Astrocyte of the cerebellum (primary cell): ENCODE measurements at regions not wholly inside any gene's neighbourhood (a gene's known extent, or its start where the extent isn't known, plus 50 kb on each side); places are given as distances from the start of the nearest gene placed in this dataset.

Source experiments
- DNase-seq: peaks from one replicate; pipeline ENCODE4 v3.0.0-alpha.2; 2011; ENCODE audit warnings: low read depth
- H3K4me3 ChIP-seq: 2 replicates; pipeline ENCODE4 v1.5.1; 2011; ENCODE audit warnings: mild to moderate bottlenecking, low read depth, low read length, moderate library complexity
- in situ Hi-C: cut with HindIII; loops from 2 replicates; pipeline ENCODE4 v1.10.0; 2017; ENCODE audit warnings: low sequenced_read_pairs
- TF ChIP-seq, protein P1 (sequence below): IDR thresholded peaks from 2 replicates; pipeline ENCODE4 v1.5.1; 2012; ENCODE audit warnings: low read length, low read depth, moderate library complexity, mild to moderate bottlenecking; ENCODE audit errors: missing control alignments

GRCh38 chr2:217192366-217192765 is 332.5 kb upstream of the TNP1 start:
- H3K4me3 ChIP-seq, result no peak overlapping the region
- no peak for DNase-seq
- in situ Hi-C loops, result no loop called here
- TF ChIP-seq, protein P1, sequence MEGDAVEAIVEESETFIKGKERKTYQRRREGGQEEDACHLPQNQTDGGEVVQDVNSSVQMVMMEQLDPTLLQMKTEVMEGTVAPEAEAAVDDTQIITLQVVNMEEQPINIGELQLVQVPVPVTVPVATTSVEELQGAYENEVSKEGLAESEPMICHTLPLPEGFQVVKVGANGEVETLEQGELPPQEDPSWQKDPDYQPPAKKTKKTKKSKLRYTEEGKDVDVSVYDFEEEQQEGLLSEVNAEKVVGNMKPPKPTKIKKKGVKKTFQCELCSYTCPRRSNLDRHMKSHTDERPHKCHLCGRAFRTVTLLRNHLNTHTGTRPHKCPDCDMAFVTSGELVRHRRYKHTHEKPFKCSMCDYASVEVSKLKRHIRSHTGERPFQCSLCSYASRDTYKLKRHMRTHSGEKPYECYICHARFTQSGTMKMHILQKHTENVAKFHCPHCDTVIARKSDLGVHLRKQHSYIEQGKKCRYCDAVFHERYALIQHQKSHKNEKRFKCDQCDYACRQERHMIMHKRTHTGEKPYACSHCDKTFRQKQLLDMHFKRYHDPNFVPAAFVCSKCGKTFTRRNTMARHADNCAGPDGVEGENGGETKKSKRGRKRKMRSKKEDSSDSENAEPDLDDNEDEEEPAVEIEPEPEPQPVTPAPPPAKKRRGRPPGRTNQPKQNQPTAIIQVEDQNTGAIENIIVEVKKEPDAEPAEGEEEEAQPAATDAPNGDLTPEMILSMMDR, result no peak

- TF ChIP-seq, protein P1, result no peak
- H3K4me3 ChIP-seq, result no peak overlapping the region
- DNase-seq, result no peak
- in situ Hi-C loops, result no loop called here
These were observed 329.9 kb upstream of the TNP1 start for GRCh38 chr2:217189747-217190146.

- in situ Hi-C loops, result no loop called here
- H3K4me3 ChIP-seq, result no peak overlapping the region
- TF ChIP-seq, protein P1, result no peak
- DNase-seq, result no peak
These were observed 329.3 kb upstream of the TNP1 start for GRCh38 chr2:217189131-217189530.

DNA sequence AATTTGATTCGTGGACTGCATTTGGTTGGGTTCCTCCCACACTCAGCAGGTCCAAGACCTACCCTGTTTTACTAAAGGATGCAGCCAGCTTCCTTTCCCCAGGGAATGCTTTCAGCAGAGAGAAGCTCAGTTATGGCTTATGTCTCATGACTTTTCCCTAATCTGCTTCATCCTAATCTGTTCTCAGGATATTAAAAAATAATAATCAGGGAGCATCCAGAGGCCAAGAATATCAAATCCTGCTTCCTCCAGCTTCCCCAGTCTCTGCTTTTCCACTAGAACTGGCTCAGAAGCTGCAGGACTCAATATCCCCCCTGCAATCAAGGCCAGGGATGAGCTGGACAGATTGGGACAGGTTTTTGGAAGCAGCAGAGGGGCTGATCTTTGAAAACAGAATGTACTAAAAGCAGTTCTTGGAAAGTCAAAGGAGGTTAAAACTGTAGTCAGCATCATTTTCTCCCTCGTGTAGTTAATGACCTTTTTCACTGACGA is 326.9 kb upstream of the TNP1 start:
- H3K4me3 ChIP-seq, result no peak overlapping the region
- TF ChIP-seq, protein P1, result no peak
- DNase-seq, result no peak
- in situ Hi-C loops, result no loop called here

DNA sequence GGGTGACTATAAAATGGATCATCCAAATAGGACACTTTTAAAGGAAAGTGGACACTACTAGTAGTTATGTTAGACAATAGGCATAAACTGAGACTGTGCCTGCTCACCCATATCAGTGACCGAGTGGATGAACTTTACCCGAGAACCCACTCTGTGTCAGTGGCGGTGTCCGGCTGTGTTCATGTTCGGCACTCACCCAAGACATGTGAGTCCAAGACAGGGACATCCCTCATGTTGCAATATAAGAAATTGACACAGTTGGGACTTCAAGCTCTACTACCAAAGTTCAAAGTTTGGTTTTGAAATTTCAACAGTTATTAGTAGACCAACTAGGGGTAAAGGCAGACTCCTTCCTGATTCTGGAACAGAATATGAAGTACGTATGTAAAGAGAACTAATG is 326.3 kb upstream of the TNP1 start:
- TF ChIP-seq, protein P1, result no peak
- no peak for DNase-seq
- in situ Hi-C loops, result no loop called here
- no peak overlapping the region for H3K4me3 ChIP-seq

DNA sequence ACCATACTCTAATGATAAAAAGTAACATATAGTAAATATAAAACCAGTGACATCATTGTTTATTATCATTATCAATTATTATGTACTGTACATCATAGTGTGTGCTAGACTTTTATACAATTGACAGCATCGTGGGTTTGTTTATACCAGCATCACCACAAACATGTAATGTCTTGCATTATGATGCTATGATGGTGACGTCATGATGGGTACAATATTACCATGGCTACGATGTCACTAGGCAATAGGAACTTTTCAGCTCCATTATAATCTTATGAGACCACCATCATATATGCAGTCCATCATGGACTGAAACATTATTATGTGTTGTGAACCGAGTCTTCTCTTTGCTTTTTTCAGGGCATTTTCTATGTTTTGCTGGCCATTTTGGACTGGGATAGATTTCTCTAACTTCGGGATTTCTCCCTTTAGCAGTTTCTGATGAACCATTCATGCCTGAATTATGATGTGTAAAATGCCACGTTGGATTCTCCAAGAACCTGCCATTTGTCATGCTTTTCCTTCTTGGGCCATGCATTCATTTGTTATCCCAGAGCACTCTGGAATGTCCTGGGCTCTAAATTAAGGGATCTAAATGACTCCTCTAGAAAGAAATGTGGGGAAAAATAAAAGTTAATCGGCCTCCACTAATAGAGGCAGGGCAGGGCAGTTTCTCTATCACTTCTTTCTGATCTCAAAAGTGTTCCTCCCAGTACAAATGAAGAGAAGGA is 325.6 kb upstream of the TNP1 start:
- H3K4me3 ChIP-seq, result no peak overlapping the region
- in situ Hi-C loops, result no loop called here
- DNase-seq, result no peak
- TF ChIP-seq, protein P1, result no peak
